ENCODE measurements at regions not wholly inside any gene's neighbourhood (a gene's known extent, or its start where the extent isn't known, plus 50 kb on each side); places are given as distances from the start of the nearest gene placed in this dataset.

DNA sequence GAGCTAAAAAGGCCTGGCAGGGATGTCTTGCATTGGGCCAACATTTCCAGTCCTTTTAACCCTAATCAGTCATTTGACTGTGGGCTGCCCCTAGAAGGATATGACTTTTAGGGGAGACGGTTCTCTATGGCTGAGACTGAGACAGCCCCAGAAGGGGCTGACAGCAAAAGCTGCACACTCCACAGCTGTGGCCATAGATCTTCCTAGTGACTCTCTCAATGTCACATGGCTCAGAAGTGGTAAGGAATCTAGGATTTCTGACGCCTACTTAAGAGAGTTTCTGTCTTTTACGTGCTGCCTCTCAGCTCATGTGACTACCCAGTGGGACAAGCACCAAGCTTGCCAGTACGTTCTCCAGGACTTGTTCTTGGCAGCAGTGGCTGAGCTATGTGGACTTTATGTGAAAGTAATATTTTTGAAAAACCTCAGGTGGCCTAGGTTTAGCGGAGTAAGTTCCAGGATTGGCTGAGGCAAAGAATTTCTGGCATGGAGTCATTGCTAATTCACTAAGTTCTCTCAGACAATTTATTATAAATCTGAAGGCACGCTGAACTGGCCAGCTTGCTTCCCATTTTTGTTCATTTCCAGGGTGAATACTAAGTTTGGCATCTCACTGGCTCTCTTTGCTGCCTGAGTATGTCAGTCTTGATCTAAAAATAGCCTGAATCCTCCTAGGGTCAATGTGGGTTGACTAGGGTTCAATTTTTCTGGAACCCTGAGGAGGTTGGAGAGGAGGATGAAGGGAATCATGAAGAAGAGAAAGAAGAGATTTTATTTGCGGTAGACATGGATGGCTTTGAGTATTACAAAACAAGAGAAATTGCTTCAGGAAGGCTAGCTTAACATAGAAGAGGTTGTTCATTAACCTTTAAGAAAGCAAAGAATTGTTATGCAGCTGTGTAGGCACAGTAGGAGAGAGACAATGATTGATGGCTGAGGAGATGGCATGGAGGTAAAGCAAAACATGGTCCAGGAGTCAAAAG lies 271.8 kb downstream of the AEBP2 start:
- DNase-seq (ENCODE audit: low read depth in 2 of 2), result no peak

DNA sequence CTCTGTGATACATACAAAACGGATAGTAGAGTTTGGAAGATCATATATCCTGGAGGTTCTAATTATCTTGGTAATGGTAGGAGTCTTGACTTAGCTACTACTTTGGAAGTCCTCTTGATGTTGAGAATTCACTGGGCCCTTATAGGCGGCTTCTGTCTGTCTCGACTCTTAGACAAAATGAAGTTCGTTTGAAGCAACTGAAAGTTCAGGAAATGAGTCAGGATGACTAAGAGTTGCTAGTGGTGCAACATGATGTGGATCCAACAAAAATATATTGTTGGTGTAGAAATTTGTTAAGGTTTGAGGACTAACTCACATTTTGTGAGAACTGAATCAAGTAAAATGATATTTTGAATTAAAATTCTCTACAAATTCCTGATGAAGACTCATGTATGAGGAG lies 272.7 kb downstream of the AEBP2 start:
- no peak for DNase-seq (ENCODE audit: low read depth in 2 of 2)

DNA sequence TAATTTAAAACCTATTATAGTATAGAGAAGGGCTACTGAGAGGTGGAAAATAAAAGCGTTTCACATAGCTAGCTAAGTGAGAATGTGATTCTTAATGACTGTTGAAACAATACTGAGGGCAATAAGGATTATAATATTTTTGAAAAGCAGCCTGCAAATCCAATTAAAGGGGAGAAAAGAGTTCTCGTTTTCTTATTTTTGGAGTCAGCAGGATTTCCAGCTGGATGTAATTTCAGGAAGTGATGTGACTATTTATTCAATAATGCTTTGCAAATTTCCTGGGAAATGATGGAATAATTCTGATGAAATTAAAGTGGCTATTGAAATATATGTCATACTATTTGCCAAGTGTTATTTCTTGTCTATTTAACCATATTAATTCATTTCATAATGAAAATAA lies 279.1 kb downstream of the AEBP2 start:
- DNase-seq (ENCODE audit: low read depth in 2 of 2), result no peak

DNA sequence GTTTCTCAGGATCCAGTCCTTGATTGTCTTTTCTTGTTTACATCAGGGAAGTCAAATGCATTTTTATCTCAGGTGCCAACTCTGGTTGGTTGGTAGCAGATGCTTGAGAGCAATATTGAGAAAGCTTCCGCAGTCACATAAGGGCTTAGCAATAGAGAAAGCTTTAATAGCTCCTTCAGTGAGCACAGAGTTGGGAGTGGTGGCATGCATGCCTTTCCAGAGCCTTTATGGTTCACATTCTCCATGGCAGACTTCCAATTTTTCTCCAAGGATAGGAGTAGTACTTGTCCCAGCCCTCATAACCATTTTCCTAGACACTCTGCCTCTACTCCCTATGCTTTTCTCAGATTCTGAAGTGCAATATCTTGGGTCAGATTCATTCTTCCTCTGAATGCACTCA lies 280.4 kb downstream of the AEBP2 start:
- DNase-seq (ENCODE audit: low read depth in 2 of 2), result no peak

DNA sequence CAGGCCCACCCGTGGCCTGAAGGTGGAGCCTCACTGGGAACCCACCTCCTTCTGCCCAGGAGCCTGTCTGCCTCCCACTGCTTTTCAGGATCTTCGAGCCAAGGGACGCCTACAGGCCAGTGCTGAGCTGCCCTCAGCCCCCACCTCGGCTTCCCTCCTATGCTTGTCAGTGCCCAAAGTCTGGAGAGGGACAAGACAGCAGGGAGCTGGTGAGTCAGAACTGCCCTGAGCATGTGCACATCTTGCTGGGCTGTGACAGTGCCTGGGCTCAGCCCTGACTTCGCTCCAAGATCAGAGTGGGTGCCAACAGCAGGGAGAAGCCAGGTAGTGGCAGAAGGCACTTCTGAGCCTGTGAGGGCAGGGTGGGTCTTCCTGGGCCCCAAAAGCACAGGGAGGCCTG lies 286.8 kb downstream of the AEBP2 start:
- DNase-seq (ENCODE audit: low read depth in 2 of 2), result no peak

DNA sequence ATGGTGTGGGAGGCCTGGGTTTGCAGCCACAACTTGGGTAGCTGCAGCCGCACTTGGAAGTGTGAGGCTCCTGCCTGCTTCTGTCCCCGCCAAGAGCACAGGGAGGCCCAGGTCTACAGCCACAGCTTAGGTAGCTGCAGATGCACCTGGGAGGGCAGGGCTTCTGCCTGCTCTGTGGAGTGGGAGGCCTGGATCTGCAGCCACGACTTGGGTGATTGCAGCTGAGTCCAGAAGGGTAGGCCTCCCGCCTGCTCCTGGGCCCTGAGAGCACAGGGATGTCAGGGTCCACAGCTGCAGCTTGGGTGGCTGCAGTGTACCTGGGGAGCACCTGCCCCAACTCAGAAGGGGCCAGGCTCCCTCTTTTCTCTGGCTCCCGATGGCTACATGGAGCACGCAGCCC lies 287.3 kb downstream of the AEBP2 start:
- no peak for DNase-seq (ENCODE audit: low read depth in 2 of 2)

DNA sequence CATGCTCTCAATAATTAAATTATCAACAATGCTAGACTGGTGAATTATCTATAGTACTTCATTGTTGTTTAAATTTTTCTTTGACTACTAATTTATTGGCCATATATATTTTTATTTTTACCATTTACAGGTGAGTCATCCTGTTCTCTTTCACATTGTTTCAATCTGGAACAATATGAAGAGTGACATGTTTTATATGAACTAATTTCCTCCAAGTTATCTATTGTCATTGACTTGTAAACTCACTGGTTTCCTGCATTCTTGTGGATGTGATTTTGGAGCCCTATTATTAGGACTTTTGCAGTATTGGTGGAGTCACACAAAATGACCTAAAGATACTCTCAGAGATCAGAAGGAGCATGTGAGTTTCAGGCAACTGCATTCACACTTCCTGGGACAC lies 297.7 kb downstream of the AEBP2 start:
- DNase-seq (ENCODE audit: low read depth in 2 of 2), result no peak

DNA sequence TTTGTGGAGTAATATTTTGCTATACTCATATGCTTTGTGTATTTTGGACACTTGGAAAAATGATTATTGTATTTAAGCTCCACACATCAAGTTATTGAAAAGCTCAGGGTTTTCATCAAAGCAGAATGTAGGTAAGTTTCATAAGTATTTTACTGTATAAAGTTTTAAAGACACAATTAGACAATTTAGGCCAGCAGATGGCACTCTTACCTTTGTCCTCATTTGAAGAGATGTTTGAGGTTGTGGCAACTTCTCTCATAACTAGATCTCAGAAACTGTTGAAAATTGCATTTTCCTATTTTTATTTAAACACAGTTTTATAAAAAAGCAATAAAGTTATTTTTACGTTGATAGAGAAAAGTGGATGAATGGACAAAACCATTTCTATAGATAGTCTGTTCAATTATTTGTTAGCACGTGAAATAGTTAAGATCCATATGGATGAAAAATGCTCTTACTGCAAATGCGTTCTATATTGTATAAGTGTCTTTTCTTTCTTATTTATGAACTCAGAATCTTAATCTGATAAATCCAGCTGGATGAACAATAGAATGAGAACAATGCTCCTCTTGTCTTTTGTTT lies 300.0 kb downstream of the AEBP2 start:
- DNase-seq (ENCODE audit: low read depth in 2 of 2), result no peak

DNA sequence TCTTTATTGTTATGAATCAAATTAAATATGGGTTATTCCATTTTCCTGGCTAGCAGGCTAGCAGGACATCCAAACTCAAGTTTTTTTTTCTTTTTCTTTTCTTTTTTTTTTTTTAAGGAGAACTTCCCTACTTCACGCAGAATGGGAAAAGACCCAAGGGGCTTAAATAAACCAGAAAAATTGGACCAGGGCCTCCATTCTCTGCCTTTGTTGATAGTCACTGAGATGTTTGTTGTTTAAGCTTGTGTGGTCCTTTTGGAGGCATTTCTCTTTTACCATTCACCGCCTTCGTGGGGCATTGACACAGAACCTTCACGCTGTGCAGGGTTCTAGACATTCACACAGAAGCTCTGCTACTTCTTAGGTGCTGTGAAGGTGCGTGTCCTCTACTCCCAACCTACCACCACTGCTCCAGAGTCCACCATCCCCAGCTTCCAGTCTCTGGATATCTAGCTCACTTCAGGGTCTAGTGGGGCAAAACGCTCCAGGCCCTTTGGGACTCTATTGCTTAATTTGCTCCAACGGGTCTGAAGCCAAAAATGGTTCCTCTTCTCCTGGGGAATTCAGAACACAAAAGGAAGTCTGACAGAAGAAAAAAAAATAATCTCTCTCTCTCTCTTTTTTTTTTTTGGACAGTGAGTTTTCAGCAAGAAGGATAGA lies 301.3 kb downstream of the AEBP2 start:
- DNase-seq (ENCODE audit: low read depth in 2 of 2), result no peak

DNA sequence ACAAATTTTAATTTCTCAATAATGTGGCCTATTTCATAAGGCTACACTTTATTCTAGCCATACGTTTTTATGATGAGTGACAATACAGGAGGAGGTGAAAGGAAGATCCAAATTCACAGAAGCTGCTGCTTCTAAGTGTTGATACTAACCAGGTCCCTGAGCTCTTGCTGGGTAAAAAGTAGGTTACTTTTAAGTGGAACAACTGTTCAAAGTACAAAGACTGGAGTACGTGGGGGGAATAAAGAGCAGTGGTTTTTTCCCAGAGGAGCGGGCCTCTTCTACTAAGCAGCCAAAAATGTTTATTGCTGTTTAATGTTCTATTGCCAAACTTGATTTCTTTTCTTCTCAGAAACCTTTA lies 301.8 kb downstream of the AEBP2 start:
- DNase-seq (ENCODE audit: low read depth in 2 of 2), result no peak

DNA sequence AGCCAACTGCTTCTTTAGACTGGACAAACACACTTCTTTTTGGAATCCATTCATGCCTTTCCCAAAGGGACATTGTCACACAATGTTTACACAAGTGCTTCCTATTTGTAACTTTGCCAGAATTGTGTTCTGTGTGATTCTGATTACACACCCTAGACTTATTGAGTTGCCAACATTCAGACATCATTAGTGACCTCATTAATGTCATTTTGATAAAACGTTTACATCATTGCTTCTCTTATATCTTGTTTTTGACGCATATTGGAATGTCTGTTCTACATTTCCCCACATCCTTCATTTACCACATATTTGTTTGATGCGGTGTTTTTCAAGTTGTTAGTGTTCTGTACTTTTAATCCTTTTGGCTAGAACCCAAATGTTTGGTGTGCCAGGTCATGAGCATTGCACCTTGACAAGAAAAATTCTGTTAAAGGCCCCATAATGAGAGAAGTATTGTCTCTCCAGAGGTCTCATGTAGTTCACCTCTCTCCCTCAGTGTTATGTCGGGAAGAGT lies 305.5 kb downstream of the AEBP2 start:
- no peak for DNase-seq (ENCODE audit: low read depth in 2 of 2)

DNA sequence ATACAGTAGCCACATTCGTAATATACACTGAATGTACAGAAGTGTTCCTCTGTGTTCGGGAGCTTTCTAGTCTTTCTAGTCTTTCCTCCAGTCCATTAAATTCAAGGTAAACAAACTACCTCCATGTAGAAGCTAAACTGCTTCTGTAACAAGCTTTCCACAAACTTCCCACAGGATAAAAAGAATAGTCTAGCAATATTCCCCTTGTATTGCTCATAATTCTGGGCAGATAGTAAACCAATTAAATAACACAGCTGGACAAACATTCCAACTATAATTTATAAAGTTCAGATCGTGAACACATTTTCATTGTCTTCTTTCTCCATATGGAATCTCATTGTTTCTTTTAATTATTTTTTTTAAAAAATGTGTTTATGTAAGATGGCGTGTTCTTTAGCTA lies 307.2 kb downstream of the AEBP2 start:
- no peak for DNase-seq (ENCODE audit: low read depth in 2 of 2)

DNA sequence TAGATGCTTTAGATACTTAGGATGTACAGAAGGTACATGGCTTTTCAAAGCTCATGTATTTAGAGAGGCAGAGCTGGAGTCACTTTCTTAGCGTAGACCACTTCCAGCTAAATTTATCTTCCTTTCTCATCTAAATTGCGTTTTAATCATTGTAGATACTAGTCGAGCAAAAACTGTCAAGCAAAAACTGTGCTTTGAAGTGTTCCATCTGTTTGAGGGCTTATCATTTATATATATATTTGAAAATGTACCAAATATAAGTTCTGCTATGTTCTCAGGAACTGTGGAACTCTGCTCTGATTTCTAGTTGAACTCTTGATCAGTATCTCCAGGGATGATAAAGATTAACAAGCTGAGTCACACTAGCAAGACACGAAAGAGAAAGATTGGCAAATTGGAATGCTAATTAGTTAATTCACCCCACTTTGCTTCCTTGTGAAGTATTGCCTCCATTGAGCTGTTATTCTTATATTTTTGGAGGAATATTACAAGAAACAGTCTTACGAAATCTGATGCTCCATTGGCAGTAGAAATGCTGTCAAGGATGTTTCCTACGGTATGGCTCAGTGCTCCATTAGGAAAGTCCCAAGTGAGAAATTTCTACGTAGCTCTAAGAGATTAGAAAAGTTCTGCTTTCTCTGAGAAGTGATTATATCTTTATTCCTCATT lies 310.7 kb downstream of the AEBP2 start:
- no peak for DNase-seq (ENCODE audit: low read depth in 2 of 2)

DNA sequence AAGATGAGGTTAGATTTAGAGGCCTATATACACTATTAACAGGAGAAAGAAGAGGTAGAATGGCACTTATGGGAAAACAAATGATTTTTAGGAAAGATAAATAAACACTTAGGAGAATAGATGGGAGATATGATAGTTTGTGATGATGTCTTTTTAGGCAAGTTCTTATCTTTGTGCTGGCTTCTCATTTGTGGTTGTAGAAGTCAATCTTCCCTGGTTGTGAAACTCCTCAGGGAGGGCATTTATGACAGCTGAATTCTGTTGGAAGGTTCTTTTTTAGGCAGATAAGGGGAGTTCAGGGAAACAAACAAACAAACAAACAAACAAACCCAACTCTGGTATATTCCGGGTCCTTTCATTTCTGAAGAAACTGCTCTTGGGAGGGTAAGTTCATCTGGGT lies 311.8 kb downstream of the AEBP2 start:
- no peak for DNase-seq (ENCODE audit: low read depth in 2 of 2)

DNA sequence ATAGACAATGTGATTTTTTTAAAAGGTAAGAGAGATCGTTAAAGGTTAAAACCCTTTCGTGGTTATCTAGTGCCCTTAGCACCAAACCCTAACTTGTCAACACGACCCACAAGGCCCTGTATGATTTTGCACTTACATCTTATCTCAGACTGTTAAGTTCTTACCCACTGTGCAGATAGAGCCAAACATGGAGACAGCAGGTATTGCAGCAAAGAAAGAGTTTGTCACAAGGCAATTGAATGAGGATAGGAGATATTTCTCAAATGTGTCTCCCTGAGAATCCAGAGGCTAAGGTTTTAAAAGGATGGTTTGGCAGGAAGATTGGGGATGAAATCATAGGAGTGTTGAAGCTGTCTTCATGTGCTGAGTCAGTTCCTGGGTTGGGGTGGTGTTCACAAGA lies 313.4 kb downstream of the AEBP2 start:
- no peak for DNase-seq (ENCODE audit: low read depth in 2 of 2)

DNA sequence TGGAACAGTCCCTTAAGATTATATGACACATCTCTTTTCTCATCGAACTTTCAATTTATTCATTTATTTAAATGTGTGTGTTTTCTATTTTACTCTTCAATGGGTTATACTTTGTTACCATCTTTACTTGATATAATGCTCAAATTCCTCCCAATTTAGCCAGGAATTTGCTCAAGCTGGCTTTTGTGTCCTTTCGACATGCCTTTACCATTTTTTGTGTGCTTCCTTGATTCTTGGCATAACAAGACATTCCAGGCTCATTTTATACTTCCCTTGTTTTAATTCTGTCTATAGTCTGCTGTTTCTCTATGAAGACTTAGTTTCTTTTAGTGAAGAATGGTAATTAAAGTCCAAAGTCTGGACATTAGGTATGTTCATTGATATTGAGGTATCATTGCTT lies 315.8 kb downstream of the AEBP2 start:
- DNase-seq (ENCODE audit: low read depth in 2 of 2), result no peak

DNA sequence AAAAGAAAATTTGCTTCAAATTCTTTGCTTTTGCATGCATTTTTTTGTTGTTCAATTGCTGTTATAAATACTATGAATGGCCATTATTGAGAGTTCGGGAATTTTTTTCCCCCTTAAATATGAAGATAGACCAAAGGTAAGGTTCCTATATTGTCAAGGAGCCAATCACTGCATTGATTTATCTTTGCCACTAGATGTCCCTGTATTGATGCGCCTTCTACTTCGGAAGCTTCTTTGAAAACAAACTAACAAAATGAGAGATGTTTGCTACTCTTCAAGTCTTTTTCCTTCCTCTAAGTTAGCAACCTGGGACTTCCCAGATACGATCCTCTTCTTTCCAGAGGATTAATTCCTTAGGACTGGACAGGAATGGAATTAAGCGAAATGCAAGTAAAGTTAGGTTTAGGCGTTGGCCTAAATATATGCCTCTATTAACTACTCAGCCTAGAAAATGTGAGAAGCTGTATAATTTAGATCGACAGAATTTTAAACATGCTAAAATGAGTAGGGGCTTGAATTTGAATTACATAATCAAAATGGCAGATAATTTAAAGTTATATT lies 318.1 kb downstream of the AEBP2 start:
- no peak for DNase-seq (ENCODE audit: low read depth in 2 of 2)

DNA sequence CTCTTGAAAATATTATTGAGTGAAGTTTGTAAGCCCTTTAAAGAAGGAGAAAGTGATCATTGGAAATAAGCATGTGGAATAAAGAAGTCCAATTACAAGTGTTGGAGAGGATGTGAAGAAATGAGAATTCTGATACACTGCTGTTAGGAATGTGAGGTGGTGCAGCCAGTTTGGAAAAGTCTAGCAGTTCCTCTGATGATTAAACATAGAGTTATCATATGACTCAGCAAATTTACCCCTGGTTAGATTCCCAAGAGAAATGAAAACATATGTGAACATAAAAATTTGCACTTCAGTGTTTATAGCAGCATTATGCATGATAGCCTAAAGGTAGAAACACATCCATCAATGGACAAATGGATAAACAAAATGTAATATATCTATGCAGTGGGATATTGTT lies 319.9 kb downstream of the AEBP2 start:
- DNase-seq (ENCODE audit: low read depth in 2 of 2), result no peak

DNA sequence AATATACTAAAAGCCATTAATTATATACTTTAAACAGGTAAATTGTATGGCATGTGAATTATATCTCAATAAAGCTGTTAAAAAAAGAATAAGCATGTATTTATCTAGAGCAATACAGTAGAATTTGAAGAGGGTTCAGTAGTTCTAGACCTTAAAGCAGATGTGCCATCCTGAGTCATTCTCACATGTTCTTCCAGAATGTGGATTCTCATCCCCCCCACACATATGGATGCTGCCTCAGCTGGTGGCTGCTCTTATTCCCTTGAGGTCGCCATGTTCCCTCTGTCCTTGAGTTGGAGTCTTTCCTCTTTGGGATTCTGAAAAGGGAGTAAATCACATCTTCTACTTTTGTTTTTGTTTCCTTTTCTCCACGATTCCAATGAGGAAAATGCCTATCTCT lies 321.3 kb downstream of the AEBP2 start:
- DNase-seq (ENCODE audit: low read depth in 2 of 2), result no peak

DNA sequence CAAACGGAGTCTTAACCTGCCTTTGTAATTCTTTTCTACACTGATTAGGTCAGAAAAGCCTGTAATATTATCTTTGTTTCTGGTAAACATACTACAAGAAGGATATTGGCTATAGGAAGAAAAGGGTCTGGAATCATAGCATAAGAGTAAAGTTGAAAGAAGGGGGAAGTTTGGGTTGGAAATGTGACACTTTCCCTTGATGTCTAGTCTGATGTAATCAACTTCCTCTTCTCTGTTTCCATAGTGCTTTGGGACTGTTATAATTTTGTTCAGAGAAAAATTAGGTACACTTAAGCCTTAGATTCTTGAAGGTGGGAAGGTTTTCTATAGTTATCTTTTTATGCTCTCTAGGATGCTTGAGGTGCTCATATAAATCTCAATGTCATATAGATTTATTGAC lies 322.2 kb downstream of the AEBP2 start:
- no peak for DNase-seq (ENCODE audit: low read depth in 2 of 2)

DNA sequence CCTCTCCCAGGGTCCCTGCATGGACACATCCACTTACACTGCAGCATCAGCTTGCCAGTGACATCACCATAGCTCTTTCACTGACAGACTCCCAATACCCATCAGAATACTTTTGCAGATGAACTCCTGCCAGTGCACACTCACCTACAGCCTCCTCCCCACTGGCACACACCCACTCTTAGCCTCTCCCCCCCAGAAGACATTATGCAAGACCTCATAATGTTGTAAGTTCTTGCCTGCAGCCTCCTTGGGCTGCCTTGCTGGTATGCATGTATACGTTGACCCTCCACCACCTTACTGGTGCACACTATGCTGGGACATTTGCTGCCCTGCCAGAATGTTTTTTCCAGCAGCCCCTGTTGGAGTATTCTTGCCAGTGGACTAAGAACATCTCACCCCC lies 324.2 kb downstream of the AEBP2 start:
- DNase-seq (ENCODE audit: low read depth in 2 of 2), result no peak

DNA sequence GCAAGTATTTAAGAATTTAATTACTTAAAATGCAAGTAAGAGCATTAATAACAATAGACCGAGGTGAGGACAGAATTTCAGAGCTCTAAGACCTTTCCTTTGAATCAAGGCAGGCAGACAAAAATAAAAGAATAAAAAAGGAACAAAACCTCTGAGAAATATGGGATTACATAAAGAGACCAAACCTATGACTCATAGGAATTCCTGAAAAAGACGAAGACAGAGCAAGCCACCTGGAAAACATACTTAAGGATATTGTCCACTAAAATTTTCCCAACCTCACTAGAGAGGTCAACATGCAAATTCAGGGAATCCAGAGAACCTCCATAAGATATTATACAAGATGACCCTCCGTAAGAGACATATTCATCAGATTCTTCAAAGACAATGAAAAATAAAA lies 325.1 kb downstream of the AEBP2 start:
- DNase-seq (ENCODE audit: low read depth in 2 of 2), result no peak

Data from stimulated activated CD4-positive, alpha-beta T cell treated with anti-CD3 and anti-CD28 coated beads, Interleukin-12 subunit alpha, Interleukin-12 subunit beta, amount 100 ng/mL, for 24 hours (primary cell).